TTC549 (cell line): ENCODE measurements at regions not wholly inside any gene's neighbourhood (a gene's known extent, or its start where the extent isn't known, plus 50 kb on each side); places are given as distances from the start of the nearest gene placed in this dataset.
"Not testable (repeated sequence)": the region's sequence is repeated elsewhere in the genome, so short reads cannot be mapped to it uniquely, and the experiment has no call there.

Experiments used
- FAIRE-seq: peaks from 2 replicates; lab custom pipeline; 2012; peaks lifted over from hg19 to GRCh38; lab: Jason Lieb, UNC

DNA sequence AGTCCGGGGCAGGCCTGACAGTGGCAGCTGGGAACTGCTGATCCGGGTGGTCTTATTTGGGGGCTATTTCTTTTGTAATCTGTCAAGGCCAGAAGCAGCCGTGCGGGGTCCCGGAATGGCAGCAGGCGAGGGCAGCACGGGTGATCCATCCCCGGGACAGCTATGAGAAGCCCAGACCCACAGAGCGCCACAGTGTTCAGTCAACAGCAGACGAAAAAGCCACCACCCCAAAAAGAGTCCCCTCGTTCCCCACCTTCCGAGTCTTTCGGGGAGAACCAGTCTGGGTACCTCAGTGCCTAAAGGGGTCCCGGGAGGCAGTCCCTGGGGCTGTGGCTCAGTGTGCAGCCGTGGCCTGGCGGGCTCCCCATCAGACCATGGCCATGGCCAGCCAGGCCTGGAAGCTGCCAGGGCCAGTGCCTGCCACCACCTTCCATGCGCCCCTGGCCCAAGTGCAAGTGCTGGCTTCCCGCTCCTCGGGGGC is 125.1 kb upstream of the KCTD7 start:
- FAIRE-seq: no peak

DNA sequence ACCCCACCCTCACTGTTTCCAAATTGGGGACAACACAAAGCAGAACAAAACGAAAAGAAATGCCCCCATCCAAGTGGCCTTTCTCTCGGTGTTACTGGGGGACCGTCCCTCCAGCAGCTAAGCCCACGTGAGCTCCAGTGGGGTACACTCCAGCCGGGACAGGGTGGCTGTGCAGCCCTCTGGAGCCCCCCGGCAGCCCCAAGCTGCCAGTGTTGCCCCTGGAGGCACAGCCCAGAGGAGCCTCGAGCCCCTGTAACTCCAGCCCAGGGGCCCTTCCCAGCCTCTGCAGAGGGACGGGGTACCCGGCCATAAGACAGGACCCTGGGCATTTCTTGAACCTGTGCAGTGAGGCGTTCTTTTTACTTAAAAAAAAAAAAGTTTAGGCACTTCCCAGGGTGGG is 124.5 kb upstream of the KCTD7 start:
- FAIRE-seq: no peak

- FAIRE-seq: no peak
Observed at GRCh38 chr7:66505009-66505408, 123.7 kb upstream of the KCTD7 start.

- FAIRE-seq: no peak
Observed at GRCh38 chr7:66505531-66506451, 122.9 kb upstream of the KCTD7 start.

DNA sequence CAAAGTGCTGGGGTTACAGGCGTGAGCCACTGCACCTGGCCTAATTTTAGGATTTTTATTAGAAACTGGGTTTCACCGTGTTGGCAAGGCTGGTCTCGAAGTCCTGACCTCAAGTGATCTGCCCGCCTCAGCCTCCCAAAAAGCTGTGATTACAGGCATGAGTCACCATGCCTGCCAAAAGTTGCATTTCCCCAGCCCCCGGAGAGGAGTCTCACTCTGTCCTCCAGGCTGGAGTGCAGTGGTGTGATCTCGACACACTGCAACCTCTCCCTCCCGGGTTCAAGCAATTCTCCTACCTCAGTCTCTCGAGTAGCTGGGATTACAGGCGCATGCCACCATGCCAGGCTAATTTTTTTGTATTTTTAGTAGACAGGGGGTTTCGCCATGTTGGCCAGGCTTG is 122.0 kb upstream of the KCTD7 start:
- not testable (repeated sequence) for FAIRE-seq

GRCh38 chr7:66507764-66508296 is 120.9 kb upstream of the KCTD7 start:
- no peak for FAIRE-seq

- FAIRE-seq: no peak
Observed at GRCh38 chr7:66508431-66508830, 120.2 kb upstream of the KCTD7 start.

DNA sequence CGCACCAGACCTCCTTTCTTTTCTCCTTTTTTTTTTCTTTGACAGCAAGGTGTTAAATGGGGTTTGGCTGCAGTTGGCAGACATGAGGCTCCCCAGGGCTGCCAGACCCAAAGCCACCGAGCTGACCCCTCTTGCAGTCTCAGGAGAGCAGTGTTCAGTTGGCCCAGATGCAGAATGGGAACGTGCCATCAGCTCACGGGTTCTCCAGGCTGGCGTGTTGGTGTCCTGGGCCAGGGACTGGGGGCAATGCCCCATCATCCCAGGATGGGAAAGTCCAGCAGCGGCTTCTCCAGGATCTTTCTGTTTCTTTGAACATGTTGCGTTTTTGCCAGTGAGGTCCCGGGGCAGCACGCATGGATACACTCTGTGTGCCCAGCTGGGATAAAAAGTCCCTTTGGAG is 114.6 kb upstream of the KCTD7 start:
- no peak for FAIRE-seq

GRCh38 chr7:66517212-66517909 is 111.3 kb upstream of the KCTD7 start:
- FAIRE-seq: no peak

DNA sequence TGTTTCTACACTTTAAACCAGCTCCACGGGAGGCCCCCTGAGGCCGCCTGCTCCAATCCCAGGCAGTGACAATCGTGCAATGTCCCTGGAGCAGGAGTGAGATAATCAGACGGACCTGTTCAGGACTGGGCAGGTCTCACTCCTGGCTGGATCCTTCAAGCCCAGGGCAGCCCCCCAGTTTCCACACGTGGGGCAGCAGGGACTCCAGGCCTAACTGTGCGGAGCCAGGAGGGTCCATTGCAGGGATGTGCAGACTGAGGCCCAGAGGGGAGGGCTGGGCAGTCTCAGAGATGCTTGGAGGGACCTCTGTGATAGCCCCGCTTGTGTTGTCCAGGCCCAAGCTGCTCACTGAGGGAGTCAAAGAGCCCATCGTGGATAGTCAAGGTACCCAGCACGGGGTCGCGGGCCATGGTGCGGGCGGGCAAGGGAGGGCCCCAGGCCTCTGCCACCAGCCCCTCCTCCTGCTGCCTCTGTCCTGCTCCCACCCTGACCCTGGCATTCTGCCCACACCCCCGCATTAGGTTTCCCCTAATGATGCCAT is 110.5 kb upstream of the KCTD7 start:
- no peak for FAIRE-seq

- no peak for FAIRE-seq
Observed at GRCh38 chr7:66521675-66522074, 107.0 kb upstream of the KCTD7 start.

- no peak for FAIRE-seq
Observed at GRCh38 chr7:66522518-66522917, 106.2 kb upstream of the KCTD7 start.

DNA sequence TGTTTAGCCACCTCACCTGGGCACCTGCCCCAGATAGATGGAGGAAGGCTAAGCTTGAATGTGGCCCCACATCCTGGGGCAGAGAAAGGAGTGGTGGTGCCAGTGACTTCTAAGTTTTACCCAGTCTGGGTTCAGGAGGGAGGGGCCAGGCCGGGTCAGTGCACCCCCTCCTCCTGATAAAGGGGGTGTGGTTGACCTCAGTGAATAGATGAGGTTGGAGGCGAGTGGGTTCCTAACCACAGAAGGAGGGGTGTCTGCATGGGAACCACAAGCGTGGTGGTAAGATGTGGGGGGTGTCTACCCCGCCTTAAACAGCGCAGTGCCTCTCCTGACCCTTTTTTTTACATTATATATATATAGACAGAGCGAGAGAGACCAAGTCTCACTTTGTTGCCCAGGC is 105.3 kb upstream of the KCTD7 start:
- no peak for FAIRE-seq

DNA sequence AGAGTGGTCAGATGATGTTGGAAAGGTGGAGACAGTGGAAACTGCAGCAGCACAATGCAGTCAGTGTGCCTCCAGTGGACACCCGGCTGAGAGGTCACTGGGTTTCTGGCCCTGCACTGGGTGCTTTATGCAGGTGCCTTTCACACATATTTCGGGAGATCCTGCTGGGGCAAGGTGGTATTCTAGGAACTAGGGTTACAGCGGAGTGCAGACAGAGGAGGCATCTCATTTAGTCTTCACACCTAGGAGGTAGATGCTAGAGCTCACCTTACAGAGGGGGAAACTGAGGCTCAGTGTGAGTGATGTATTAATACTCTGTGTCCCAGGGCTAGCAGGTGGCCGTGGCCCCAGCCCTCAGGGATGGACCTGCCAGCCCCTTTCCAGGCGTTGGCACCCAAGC is 103.9 kb upstream of the KCTD7 start:
- FAIRE-seq: no peak

DNA sequence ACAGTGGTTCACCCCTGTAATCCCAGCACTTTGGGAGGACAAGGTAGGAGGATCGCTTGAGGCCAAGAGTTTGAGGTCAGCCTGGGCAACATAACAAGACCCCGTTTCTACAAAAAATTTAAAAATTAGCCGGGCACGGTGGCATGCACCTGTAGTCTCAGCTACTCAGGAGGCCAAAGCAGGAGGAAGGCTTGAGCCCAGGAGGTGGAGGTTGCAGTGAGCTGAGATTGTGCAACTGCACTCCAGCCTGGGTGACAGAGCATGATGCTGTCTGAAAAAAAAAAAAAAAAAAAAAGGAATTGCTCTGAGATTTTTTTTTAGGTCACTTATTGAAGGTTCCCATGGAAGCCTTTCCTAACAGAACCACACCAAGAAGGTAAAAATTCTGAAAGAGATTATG is 101.9 kb upstream of the KCTD7 start:
- FAIRE-seq: not testable (repeated sequence)

- FAIRE-seq: no peak
Observed at GRCh38 chr7:66528652-66529051, 100.0 kb upstream of the KCTD7 start.

DNA sequence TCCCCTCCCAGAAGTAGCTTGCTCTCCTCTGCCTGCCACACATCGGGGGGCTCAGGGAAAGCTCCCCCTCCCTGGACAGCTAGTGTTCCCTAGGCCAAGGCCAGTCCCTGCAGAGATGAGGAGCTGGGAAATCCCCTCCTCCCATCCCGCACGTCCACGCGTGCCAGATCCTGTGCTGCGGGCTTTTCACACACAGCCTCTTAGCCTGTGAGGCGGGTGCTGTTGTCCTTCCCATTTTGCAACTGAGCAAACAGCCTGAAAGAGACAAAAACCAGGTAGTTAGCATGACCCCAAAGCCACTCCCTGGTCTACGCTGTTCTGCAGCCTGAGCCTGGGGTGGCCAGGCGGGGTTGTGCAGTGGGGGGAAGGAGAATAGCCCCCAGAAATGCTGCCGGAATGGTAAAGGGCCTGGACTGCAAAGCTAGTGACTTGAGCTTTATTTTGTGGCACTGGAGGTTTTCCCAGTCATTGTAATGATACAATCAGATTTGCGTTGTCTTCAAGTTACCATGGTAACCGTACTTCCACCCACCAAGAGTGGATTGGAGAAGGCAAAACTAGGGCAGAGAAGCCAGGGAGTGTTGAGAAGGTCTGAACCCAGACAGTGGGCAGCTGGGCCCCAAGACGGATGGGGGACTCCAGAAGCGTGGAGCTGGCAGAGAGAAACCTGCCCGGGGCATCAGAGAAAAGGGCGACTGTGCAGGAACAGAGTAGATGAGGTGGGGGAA is 98.6 kb upstream of the KCTD7 start:
- FAIRE-seq: no peak

DNA sequence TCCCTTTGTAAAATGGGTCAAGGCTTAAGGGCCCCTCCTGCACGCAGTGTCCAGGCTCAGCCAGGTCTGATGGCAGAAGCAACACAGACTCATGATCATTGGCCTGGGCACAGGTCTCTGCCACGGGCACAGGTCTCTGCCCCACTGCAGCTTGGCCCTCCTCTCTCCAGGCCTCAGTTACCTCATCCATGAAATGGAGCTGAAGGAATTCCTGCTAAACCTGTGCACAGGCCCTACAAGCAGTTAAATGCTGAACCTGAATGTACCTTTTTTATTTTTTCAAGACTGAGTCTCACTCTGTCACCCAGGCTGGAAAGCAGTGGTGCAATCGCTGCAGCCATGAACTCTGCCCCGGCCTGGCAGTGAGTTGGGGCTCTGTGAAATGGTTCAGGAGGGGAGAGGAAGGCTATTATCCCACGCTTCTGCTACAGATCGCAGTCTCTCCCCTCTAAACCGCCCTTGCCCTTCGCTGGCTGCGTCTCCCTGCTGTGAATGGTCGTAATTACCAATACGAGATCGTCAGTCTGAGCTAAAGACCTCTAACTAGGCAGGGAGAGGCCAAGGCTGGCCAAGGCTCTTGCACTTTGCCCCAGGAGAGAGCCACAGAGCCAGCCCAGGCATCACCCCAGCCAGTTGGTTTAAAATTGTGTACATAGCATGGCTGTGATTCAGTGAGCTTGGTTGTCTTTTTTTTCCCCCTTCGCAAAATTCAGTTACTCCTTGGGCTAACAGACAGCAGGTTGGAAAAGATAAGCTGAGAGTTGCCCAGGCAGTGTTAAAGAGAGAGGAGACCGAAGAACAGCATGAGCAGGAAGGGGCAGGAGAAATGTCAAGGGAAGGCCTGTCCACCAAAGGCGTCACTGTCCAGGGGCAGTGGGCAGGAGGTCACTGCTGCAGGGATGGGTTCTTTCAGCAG is 93.0 kb upstream of the KCTD7 start:
- FAIRE-seq: no peak

DNA sequence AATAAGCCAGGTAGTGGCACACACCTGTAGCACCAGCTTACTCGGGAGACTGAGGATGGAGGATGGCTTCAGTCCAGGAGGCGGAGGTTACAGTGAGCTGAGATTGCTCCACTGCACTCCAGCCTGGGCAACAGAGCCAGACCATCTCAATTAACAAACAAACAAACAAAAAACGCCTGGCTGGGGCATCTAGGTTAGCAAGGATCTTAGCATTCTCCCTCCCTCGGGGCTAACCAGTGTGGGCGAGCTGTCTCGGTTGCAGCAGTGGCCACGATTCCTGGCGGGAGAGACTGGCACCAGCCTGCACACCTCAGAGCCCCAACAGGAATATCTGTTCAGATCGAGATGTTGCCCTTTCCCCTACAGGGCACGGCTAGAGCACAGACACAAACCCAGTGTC is 91.3 kb upstream of the KCTD7 start:
- FAIRE-seq: no peak

DNA sequence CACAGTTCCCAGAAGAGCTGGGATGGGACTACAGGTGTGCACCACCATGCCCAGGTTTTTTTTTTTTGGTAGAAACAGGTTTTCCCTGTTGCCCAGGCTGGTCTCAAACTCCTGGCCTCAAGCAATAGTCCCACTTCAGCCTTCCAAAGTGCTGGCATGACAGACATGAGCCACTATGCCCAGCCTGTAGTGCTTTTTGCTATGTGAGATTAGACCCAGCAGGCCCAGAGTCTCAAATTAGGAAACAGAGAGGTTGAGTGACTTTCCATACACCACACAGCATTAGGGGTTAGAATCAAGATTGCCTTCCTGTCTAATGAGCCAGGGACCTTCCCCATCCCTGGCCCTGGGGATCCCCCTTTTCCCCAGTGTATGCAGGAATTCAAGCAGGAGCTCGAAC is 90.8 kb upstream of the KCTD7 start:
- no peak for FAIRE-seq

DNA sequence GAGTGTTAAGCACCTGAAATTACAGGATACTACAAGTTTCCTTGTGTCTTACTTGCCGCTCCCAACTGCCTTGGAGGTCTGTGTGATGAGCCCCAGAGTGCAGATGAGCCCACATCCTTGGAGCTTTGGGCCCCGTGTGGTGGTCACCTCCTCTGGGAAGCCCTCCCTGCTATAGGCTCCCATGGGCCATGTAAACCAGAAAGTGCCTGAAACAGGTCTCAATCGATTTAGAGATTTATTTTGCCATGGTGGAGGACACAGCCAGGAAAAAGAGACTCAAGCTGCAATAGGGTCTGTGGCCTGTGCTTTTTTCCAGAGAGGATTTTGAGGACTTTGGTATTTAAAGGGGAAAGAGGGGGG is 89.4 kb upstream of the KCTD7 start:
- no peak for FAIRE-seq
